ENCODE measurements at regions not wholly inside any gene's neighbourhood (a gene's known extent, or its start where the extent isn't known, plus 50 kb on each side); places are given as distances from the start of the nearest gene placed in this dataset.

DNA sequence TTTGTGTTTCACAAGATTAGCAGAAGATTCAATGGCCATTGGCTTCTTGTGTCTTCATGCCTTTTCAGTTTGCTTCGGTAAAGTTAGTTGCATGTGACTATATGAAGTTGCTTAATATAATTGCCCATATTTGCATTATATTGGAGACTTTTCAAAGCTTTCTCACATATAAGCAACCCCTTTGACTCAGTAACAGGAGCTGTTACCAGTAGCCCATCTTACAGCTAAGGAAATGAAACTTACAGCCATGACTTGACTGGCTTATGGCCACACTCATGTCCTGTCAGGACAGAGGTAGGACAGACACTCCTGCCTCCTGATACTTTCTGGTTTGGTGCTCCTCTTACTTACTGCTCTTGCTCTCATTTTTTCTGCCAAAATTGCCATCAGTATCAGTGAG, 1082.1 kb downstream of the BCL11B start:
- DNase-seq (ENCODE audit: low read depth, low spot score) (no peak), FAIRE-seq (no peak)
- intact Hi-C loops (cut with micrococcal nuclease) (no loop called here), dilution Hi-C loops (cut with MboI; ENCODE audit: extremely low pct_ligation_motif_present, low sequenced_read_pairs) (no loop called here)
- ChIA-PET POLR2A (no interaction called here), CTCF (no interaction called here)
- Histone ChIP-seq H3K9me1 (replicated peaks; ENCODE audit: control insufficient read depth, extremely low read depth, insufficient read depth, low read length) (no peaks in the 10 kb centered on the region), H3K9ac (replicated peaks; ENCODE audit: extremely low read depth, insufficient read depth, low read length) (no peak overlapping the region), H4K20me1 (replicated peaks; ENCODE audit: control insufficient read depth, extremely low read depth, insufficient read depth, low read length) (no peaks in the 10 kb centered on the region), H3K27ac (ENCODE audit: insufficient read depth, low read depth, low read length) (no peak overlapping the region), H3K4me2 (ENCODE audit: insufficient read depth, low read length) (no peak overlapping the region), H2AFZ (ENCODE audit: low read depth, low read length) (no peak overlapping the region), H3K4me3 (replicated peaks in 1 of 3; ENCODE audit: insufficient read depth in 1 of 3, low read depth in 1 of 3, low read length in 3 of 3) (no peak overlapping the region), H3K9me3 (replicated peaks; ENCODE audit: control insufficient read depth, insufficient read depth, low read length) (peaks cover 9% of the 10 kb centered on the region), H3K79me2 (ENCODE audit: control insufficient read depth, insufficient read depth, low read length) (no peaks in the 10 kb centered on the region), H3K4me1 (ENCODE audit: control insufficient read depth, extremely low read depth, insufficient read depth, low read length) (no peaks in the 10 kb centered on the region), H3K36me3 (ENCODE audit: control insufficient read depth in 2 of 2, extremely low read depth in 1 of 2, insufficient read depth in 2 of 2, low read length in 2 of 2) (no peaks in the 10 kb centered on the region), H3K27me3 (ENCODE audit: control insufficient read depth in 2 of 2, insufficient read depth in 2 of 2, low read length in 2 of 2) (no peaks in the 10 kb centered on the region)
- no TSS peak for BruUV-seq (replicated peaks)
- TF ChIP-seq MYC (IDR thresholded peaks at IDR 0.05; ENCODE audit: low read depth, low read length) (no peak), GATA2 (IDR thresholded peaks at IDR 0.05; ENCODE audit: insufficient read depth, insufficient read length, low read depth, low read length) (no peak), JUN (IDR thresholded peaks at IDR 0.05; ENCODE audit: borderline replicate concordance, insufficient read depth, insufficient read length, low read depth) (no peak), EZH2 (IDR thresholded peaks at IDR 0.05; ENCODE audit: borderline replicate concordance, low read depth, low read length, severe bottlenecking) (no peak)
- TF ChIP-seq, protein P1, sequence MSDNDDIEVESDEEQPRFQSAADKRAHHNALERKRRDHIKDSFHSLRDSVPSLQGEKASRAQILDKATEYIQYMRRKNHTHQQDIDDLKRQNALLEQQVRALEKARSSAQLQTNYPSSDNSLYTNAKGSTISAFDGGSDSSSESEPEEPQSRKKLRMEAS (IDR thresholded peaks at IDR 0.05; ENCODE audit: insufficient read depth, insufficient read length): no peak

DNA sequence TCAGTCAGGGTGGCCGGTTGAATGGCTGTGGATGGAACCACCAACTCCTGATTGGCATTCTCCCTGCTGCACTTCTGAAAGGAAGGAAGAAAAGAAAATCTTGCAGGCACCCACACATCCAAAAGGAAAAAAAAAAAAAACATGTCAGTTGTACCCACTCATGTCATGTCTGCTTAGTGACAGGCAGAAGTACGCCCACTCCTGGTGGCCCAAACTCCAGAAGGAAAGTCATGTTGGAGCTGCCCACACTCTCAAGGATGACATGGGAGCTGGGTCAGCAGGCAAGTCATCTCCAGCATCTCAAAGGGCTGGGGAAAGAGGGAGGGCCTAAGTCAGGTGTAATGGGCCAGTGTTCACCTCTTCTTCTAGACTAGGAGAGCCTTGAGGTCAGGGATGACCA, 1079.1 kb downstream of the BCL11B start:
- Histone ChIP-seq H3K9ac (replicated peaks; ENCODE audit: extremely low read depth, insufficient read depth, low read length) (no peak overlapping the region), H3K4me1 (ENCODE audit: control insufficient read depth, extremely low read depth, insufficient read depth, low read length) (no peaks in the 10 kb centered on the region), H3K9me1 (replicated peaks; ENCODE audit: control insufficient read depth, extremely low read depth, insufficient read depth, low read length) (no peaks in the 10 kb centered on the region), H3K79me2 (ENCODE audit: control insufficient read depth, insufficient read depth, low read length) (no peaks in the 10 kb centered on the region), H3K4me3 (replicated peaks in 1 of 3; ENCODE audit: insufficient read depth in 1 of 3, low read depth in 1 of 3, low read length in 3 of 3) (no peak overlapping the region), H2AFZ (ENCODE audit: low read depth, low read length) (no peak overlapping the region), H3K36me3 (ENCODE audit: control insufficient read depth in 2 of 2, extremely low read depth in 1 of 2, insufficient read depth in 2 of 2, low read length in 2 of 2) (no peaks in the 10 kb centered on the region), H3K27ac (ENCODE audit: insufficient read depth, low read depth, low read length) (no peak overlapping the region), H3K9me3 (replicated peaks; ENCODE audit: control insufficient read depth, insufficient read depth, low read length) (peaks cover 2% of the 10 kb centered on the region), H4K20me1 (replicated peaks; ENCODE audit: control insufficient read depth, extremely low read depth, insufficient read depth, low read length) (no peaks in the 10 kb centered on the region), H3K4me2 (ENCODE audit: insufficient read depth, low read length) (no peak overlapping the region), H3K27me3 (ENCODE audit: control insufficient read depth in 2 of 2, insufficient read depth in 2 of 2, low read length in 2 of 2) (no peaks in the 10 kb centered on the region)
- ChIA-PET POLR2A (no interaction called here), CTCF (no interaction called here)
- BruUV-seq (replicated peaks): no TSS peak
- DNase-seq (ENCODE audit: low read depth, low spot score) (no peak), FAIRE-seq (no peak)
- intact Hi-C loops (cut with micrococcal nuclease) (no loop called here), dilution Hi-C loops (cut with MboI; ENCODE audit: extremely low pct_ligation_motif_present, low sequenced_read_pairs) (no loop called here)
- TF ChIP-seq, protein P1 (IDR thresholded peaks at IDR 0.05; ENCODE audit: insufficient read depth, insufficient read length): no peak
- TF ChIP-seq JUN (IDR thresholded peaks at IDR 0.05; ENCODE audit: borderline replicate concordance, insufficient read depth, insufficient read length, low read depth) (no peak), EZH2 (IDR thresholded peaks at IDR 0.05; ENCODE audit: borderline replicate concordance, low read depth, low read length, severe bottlenecking) (no peak), GATA2 (IDR thresholded peaks at IDR 0.05; ENCODE audit: insufficient read depth, insufficient read length, low read depth, low read length) (no peak), POLR2A (IDR thresholded peaks at IDR 0.05; ENCODE audit: low read depth, low read length) (no peak), FOS (IDR thresholded peaks at IDR 0.05; ENCODE audit: borderline replicate concordance, insufficient read depth, low read length) (no peak)
- TF ChIP-seq, protein P2, sequence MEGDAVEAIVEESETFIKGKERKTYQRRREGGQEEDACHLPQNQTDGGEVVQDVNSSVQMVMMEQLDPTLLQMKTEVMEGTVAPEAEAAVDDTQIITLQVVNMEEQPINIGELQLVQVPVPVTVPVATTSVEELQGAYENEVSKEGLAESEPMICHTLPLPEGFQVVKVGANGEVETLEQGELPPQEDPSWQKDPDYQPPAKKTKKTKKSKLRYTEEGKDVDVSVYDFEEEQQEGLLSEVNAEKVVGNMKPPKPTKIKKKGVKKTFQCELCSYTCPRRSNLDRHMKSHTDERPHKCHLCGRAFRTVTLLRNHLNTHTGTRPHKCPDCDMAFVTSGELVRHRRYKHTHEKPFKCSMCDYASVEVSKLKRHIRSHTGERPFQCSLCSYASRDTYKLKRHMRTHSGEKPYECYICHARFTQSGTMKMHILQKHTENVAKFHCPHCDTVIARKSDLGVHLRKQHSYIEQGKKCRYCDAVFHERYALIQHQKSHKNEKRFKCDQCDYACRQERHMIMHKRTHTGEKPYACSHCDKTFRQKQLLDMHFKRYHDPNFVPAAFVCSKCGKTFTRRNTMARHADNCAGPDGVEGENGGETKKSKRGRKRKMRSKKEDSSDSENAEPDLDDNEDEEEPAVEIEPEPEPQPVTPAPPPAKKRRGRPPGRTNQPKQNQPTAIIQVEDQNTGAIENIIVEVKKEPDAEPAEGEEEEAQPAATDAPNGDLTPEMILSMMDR (IDR thresholded peaks at IDR 0.05; ENCODE audit: extremely low read depth in 1 of 2, insufficient read depth in 1 of 2, low read depth in 1 of 2, low read length in 2 of 2): no peak
